Neural progenitor cell (in vitro differentiated cells): ENCODE measurements at regions not wholly inside any gene's neighbourhood (a gene's known extent, or its start where the extent isn't known, plus 50 kb on each side); places are given as distances from the start of the nearest gene placed in this dataset.
"Not testable (repeated sequence)": the region's sequence is repeated elsewhere in the genome, so short reads cannot be mapped to it uniquely, and the experiment has no call there.

Experiments used
- DNase-seq: peaks from one replicate; pipeline ENCODE4 v3.0.0-alpha.2; 2016; ENCODE audit warnings: low spot score
- H2AFZ ChIP-seq: fragments of 200-600 bp; sonication (generic); replicated peaks from 2 replicates; pipeline ENCODE4 v1.6.1; 2016; ENCODE audit warnings: antibody characterized with exemption
- H3F3A ChIP-seq: fragments of 200-600 bp; sonication (generic); 2 replicates; pipeline ENCODE4 v1.6.1; 2016; ENCODE audit warnings: antibody characterized with exemption, low read depth
- H3K27ac ChIP-seq: fragments of 200-600 bp; sonication (generic); 2 replicates; pipeline ENCODE4 v1.5.1; 2016; ENCODE audit warnings: mild to moderate bottlenecking
- H3K27me3 ChIP-seq: fragments of 200-600 bp; sonication (generic); 2 replicates; pipeline ENCODE4 v1.6.1; 2016; ENCODE audit warnings: mild to moderate bottlenecking, moderate library complexity
- H3K36me3 ChIP-seq: fragments of 200-600 bp; sonication (generic); 2 replicates; pipeline ENCODE4 v1.5.1; 2016
- H3K4me1 ChIP-seq: fragments of 200-600 bp; sonication (generic); 2 replicates; pipeline ENCODE4 v1.6.1; 2016; ENCODE audit warnings: mixed run types
- H3K4me2 ChIP-seq: fragments of 200-600 bp; sonication (generic); 2 replicates; pipeline ENCODE4 v1.6.1; 2016
- H3K4me3 ChIP-seq: fragments of 200-600 bp; sonication (generic); 2 replicates; pipeline ENCODE4 v1.5.1; 2016
- H3K79me2 ChIP-seq: fragments of 200-600 bp; sonication (generic); 2 replicates; pipeline ENCODE4 v1.6.1; 2016; ENCODE audit warnings: low read depth
- H3K9ac ChIP-seq: fragments of 200-600 bp; sonication (generic); 2 replicates; pipeline ENCODE4 v1.6.1; 2016
- H3K9me3 ChIP-seq: fragments of 200-600 bp; sonication (generic); 2 replicates; pipeline ENCODE4 v1.5.1; 2016; ENCODE audit warnings: low read depth
- H4K20me1 ChIP-seq: fragments of 200-600 bp; sonication (generic); 2 replicates; pipeline ENCODE4 v1.6.1; 2016; ENCODE audit warnings: low read depth
- H3K27ac Mint-ChIP-seq: 3 replicates; pipeline ENCODE4 v1.8.0; 2021; ENCODE audit warnings: mixed read lengths
- H3K27me3 Mint-ChIP-seq: 2 replicates; pipeline ENCODE4 v1.8.0; 2022; ENCODE audit warnings: low read depth, mild to moderate bottlenecking, inconsistent platforms, moderate library complexity, mixed read lengths; ENCODE audit not compliant: insufficient read depth
- H3K36me3 Mint-ChIP-seq: 3 replicates; pipeline ENCODE4 v1.8.0; 2021; ENCODE audit warnings: mixed read lengths
- H3K4me1 Mint-ChIP-seq: 3 replicates; pipeline ENCODE4 v1.8.0; 2021; ENCODE audit warnings: mixed read lengths
- H3K4me3 Mint-ChIP-seq: 3 replicates; pipeline ENCODE4 v1.8.0; 2021; ENCODE audit warnings: mild to moderate bottlenecking, moderate library complexity, mixed read lengths
- H3K9me3 Mint-ChIP-seq: 3 replicates; pipeline ENCODE4 v1.8.0; 2020; ENCODE audit warnings: mixed read lengths
- CTCF ChIP-seq: fragments of 200-600 bp; sonication (generic); IDR thresholded peaks from 2 replicates; pipeline ENCODE4 v1.5.1; 2017; ENCODE audit warnings: antibody characterized with exemption, mild to moderate bottlenecking
- EZH2 ChIP-seq: fragments of 200-600 bp; sonication (generic); IDR thresholded peaks from 2 replicates; pipeline ENCODE4 v1.6.1; 2017; ENCODE audit warnings: antibody characterized with exemption, mild to moderate bottlenecking, moderate library complexity
- EZH2phosphoT487 ChIP-seq: fragments of 200-600 bp; sonication (generic); IDR thresholded peaks from 2 replicates; pipeline ENCODE4 v1.6.1; 2017; ENCODE audit warnings: antibody characterized with exemption

- Mint-ChIP-seq H3K9me3 (peaks cover 22% of the 10 kb centered on the region), H3K27me3 (peaks cover 11% of the 10 kb centered on the region), H3K4me1 (peaks cover 17% of the 10 kb centered on the region)
- not testable (repeated sequence) for H3F3A ChIP-seq, H3K79me2 ChIP-seq, H3K4me3 Mint-ChIP-seq, DNase-seq, H3K9ac ChIP-seq, H3K27ac Mint-ChIP-seq, H4K20me1 ChIP-seq, H3K4me1 ChIP-seq, H3K27ac ChIP-seq, H3K9me3 ChIP-seq, H3K36me3 Mint-ChIP-seq, H3K36me3 ChIP-seq, H3K4me2 ChIP-seq, H3K4me3 ChIP-seq, H2AFZ ChIP-seq, H3K27me3 ChIP-seq
These were observed 77.5 kb downstream of the SNX5 start for GRCh38 chr20:17891131-17891530.

GRCh38 chr20:17890330-17890729 lies 78.3 kb downstream of the SNX5 start:
- H3F3A ChIP-seq: peaks cover under 1% of the 10 kb centered on the region
- no peak overlapping the region for H3K27ac Mint-ChIP-seq
- no peak for DNase-seq
- no peak overlapping the region for H2AFZ ChIP-seq
- H3K27me3 Mint-ChIP-seq: peaks cover 7% of the 10 kb centered on the region
- no peaks in the 10 kb centered on the region for H3K9me3 ChIP-seq
- no peaks in the 10 kb centered on the region for H3K36me3 Mint-ChIP-seq
- no peak overlapping the region for H3K27ac ChIP-seq
- peaks cover 3% of the 10 kb centered on the region for H3K4me1 ChIP-seq
- no peaks in the 10 kb centered on the region for H3K36me3 ChIP-seq
- H3K4me1 Mint-ChIP-seq: peaks cover 15% of the 10 kb centered on the region
- H3K79me2 ChIP-seq: no peaks in the 10 kb centered on the region
- H3K9ac ChIP-seq: no peak overlapping the region
- peaks cover 22% of the 10 kb centered on the region for H3K9me3 Mint-ChIP-seq
- TF ChIP-seq EZH2 (no peak), CTCF (no peak), EZH2phosphoT487 (no peak)
- no peaks in the 10 kb centered on the region for H3K27me3 ChIP-seq
- no peak overlapping the region for H3K4me3 ChIP-seq
- no peaks in the 10 kb centered on the region for H4K20me1 ChIP-seq
- H3K4me2 ChIP-seq: no peak overlapping the region
- no peak overlapping the region for H3K4me3 Mint-ChIP-seq

GRCh38 chr20:17889226-17889625 lies 79.4 kb downstream of the SNX5 start:
- no peak overlapping the region for H3K4me2 ChIP-seq
- no peaks in the 10 kb centered on the region for H3K36me3 Mint-ChIP-seq
- H4K20me1 ChIP-seq: no peaks in the 10 kb centered on the region
- H3K4me3 ChIP-seq: no peak overlapping the region
- H3K27ac Mint-ChIP-seq: no peak overlapping the region
- no peaks in the 10 kb centered on the region for H3K36me3 ChIP-seq
- H3K9me3 Mint-ChIP-seq: peaks cover 22% of the 10 kb centered on the region
- no peak overlapping the region for H3K27ac ChIP-seq
- H2AFZ ChIP-seq: no peak overlapping the region
- no peak overlapping the region for H3K9ac ChIP-seq
- no peak for DNase-seq
- H3K27me3 ChIP-seq: no peaks in the 10 kb centered on the region
- H3K4me1 Mint-ChIP-seq: peaks cover 23% of the 10 kb centered on the region
- H3F3A ChIP-seq: peaks cover 5% of the 10 kb centered on the region
- TF ChIP-seq EZH2 (no peak), EZH2phosphoT487 (no peak), CTCF (no peak)
- H3K4me3 Mint-ChIP-seq: no peak overlapping the region
- peaks cover 10% of the 10 kb centered on the region for H3K27me3 Mint-ChIP-seq
- H3K79me2 ChIP-seq: no peaks in the 10 kb centered on the region
- no peaks in the 10 kb centered on the region for H3K9me3 ChIP-seq
- H3K4me1 ChIP-seq: peaks cover 11% of the 10 kb centered on the region

GRCh38 chr20:17888044-17888443 lies 80.5 kb downstream of the SNX5 start:
- Histone ChIP-seq H3F3A (peaks cover 5% of the 10 kb centered on the region), H3K4me2 (no peak overlapping the region), H3K27me3 (no peaks in the 10 kb centered on the region), H3K27ac (no peak overlapping the region), H4K20me1 (no peaks in the 10 kb centered on the region), H3K4me1 (peaks cover 11% of the 10 kb centered on the region), H3K36me3 (no peaks in the 10 kb centered on the region), H2AFZ (no peak overlapping the region), H3K9me3 (no peaks in the 10 kb centered on the region), H3K9ac (no peak overlapping the region), H3K79me2 (no peaks in the 10 kb centered on the region), H3K4me3 (no peak overlapping the region)
- Mint-ChIP-seq H3K9me3 (peaks cover 20% of the 10 kb centered on the region), H3K36me3 (no peaks in the 10 kb centered on the region), H3K4me1 (peaks cover 30% of the 10 kb centered on the region), H3K4me3 (no peak overlapping the region), H3K27ac (no peak overlapping the region), H3K27me3 (peaks cover 11% of the 10 kb centered on the region)
- no peak for DNase-seq
- TF ChIP-seq EZH2 (no peak), EZH2phosphoT487 (no peak), CTCF (no peak)
